SW 1271 (cell line): ENCODE measurements at regions not wholly inside any gene's neighbourhood (a gene's known extent, or its start where the extent isn't known, plus 50 kb on each side); places are given as distances from the start of the nearest gene placed in this dataset.

ENCODE experiments used
- DNase-seq, 2 experiments: peaks; one replicate each; lab custom pipeline; 2025; lab: John Stamatoyannopoulos, UW

DNA sequence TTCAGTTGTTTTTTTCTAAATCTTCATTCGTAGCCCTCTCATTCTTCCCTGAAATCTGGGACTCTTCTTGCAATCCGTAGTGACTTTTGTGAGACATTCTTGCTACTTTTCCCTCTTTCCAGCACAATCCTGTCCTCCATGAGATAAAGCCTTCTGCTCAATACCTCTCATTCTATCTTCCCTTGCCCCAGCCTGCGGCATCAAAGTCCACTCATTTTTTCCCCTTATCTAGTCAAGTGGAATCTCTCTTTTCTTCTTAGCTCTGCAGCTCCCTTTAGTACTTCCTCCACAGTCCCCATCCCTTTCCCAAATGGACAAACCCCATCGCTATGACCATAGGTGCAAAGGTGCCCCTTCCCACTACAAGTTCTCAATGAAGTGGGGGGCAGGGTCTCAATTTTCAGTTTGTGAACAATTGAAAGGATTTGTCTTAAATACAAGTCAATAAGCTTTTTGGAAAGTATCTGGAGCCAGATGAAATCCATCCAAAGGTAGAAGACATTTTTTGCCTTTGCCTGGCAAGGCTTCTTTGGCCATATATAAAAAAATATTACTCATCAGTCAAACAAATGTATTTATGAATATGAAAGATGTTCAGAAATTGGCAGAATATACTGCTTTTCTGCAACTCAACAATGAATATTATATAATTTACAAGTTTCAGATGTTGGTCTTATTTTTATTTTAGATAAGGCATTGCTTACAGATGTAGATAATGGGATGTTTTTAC is 179.4 kb downstream of the SNAPC1 start:
- DNase-seq, result no peak

DNA sequence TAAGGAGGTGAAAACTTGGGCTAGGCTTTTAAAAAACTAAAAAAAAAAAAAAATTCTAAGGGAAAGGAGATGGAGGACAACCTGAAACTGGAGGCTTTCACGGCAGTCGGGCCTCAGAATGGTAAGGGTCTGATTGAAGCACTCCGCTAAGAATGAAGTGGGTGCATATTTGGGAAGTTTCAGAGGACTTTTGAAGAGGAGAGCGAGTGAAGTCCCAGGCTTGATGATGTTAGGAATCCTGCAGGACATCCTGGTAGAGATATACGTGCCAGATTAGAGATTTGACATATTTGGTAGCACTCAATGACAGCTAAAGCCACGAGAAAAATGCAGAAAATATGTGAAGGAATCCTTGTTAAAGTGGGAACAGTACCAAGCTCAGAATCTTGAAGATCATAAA is 186.2 kb downstream of the SNAPC1 start:
- no peak for DNase-seq

DNA sequence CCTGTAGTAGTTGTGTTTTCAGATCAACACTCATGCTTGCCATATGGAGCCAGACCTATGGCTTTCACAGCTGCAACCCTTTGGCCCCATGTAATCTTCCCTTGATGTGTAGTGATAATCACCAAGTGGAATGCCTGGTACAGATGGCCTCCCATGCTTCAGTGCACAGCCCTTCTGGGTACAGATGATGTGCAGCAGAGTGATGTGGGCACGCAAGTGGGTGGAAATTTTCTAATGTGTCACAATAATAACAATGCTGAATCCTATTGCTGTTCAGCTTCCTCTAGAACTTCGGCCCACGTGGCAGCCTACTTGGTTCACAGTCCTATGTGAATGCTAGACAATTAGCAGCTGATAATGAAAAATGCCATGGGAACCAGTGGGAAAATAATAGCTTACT is 188.1 kb downstream of the SNAPC1 start:
- DNase-seq, result no peak

DNA sequence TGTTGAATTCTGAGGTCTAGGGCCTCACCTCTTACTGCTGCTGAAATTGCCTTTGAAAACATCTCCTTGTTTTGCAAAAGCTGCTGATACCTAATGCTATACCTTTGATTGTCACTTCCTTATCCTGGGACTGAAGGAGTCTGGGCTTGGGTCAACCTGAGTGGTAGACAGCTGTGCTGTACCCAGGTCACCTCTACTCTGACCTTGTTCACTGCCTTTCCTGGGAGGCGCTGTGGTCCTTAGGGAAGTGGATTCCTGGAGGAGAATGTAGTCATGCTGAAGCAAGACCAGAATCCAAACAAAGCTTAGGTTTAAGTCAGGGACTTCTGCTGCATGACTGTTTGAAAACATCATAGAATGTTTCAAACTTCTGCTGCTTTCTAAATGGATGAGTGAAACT is 191.4 kb downstream of the SNAPC1 start:
- DNase-seq, result no peak

DNA sequence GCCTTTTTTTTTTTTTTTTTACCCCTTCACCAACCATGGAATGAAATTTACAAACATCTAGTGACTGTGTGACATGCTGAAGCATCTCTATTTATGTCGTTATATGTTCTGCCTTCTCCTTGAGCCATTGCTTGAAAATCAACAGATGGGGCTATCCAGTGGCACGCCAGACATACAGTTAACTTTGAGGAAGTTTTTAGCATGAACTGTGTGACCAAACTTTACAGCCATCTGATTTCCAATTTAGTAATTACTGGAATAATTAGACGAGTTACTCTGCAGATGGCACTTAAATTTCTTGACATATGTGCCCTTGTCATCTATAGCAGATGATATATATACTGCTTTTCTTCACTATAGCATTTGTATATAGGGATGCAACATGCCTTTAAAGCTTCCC is 192.1 kb downstream of the SNAPC1 start:
- DNase-seq, result no peak

DNA sequence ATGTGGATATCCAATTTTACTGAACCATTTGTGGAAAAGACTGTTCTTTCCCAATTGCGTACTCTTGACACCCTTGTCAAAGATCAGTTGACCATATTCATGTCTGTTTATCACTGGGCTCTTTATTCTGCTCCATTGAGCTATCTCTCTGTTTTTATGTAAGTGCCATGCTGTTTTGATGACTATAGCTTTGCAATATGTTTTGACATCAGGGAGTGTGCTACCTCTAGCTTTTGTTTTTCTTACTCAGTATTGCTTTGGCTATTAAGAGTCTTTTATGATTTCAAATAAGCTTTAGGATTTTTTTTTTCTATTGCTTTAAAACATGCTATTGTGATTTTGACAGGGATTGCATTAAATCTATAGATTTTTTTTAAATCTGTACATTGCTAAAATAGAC is 194.3 kb downstream of the SNAPC1 start:
- DNase-seq, result no peak

DNA sequence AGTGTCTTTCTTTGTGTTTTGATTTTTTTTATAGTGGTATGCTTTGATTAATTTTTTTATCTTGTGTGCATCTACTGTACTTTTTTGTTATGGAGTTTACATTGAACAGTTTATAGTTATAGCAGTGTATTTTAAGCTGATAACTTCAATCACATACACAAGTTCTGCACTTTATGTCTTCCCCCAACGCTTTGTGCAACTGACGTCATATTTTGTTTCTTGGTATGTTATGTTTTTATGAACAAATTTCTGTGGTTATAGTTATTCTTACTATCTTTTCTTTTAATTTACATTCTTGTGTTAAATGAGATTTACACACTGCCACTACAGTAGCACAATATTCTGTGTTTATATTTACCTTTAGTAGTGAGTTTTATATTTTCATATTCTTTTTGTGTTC is 197.1 kb downstream of the SNAPC1 start:
- DNase-seq, result no peak

DNA sequence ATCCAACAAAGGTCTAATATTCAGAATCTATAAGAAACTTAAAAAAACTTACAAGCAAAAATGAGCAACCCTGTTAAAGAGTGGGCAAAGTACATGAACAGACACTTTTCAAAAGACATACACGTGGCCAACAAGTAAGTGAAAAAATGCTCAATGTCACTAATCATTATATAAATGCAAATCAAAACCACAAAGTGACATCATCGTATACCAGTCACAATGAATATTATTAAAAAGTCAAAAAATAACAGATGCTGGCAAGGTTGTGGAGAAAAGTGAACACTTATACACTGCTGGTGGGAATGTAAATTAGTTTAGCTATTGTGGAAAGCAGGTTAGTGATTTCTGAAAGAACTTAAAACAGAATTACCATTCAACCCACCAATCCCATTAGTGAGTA is 199.1 kb downstream of the SNAPC1 start:
- DNase-seq, result no peak

DNA sequence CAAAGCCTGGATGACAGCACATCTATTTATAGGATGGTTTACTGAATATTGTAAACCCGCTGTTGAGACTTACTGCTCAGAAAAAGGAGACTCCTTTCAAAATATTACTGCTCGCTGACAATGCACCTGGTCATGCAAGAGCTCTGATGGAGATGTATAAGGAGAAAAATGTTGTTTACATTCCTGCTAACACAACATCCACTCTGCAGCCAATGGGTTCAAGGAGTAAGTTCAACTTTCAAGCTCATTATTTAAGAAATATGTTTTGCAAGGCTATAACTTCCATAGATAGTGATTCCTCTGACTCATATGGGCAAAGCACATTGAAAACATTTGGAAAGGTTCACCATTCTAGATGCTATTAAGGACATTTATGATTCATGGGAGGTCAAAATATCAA is 201.7 kb downstream of the SNAPC1 start:
- DNase-seq, result no peak

DNA sequence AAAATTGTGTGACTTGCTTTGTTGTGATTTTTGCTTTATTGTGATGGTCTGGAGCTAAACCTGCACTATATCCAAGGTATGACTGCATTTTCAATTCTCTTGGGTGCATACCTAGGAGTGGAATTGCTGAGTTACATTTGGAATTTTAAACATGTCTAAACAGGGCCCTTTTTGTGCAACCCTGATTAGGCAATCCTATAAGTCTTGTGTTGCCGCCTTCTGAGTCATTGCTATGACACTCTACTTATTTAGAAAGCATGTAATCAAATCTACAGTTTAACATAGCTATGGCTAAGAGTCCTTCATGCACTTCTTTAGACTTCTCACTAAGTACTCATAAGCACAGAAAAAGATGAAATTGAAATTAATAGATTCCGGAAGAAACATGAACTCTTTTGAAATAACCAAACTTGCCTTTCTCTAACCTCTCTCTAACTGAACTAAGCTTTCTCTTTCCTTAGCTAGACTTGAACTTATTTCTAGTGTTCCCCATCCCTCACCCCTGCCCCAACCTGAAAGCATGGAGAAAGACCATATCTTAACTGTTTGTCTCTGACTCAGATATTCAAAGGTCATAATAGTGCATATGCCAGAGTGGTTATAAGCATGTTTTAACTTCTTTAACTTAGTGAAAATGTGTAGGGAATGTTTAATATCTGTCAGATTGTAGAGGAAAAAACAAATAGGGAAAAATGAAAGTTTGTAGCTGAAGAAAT is 203.0 kb downstream of the SNAPC1 start:
- peak in 1 of 2 experiments; percentile 48 for DNase-seq

DNA sequence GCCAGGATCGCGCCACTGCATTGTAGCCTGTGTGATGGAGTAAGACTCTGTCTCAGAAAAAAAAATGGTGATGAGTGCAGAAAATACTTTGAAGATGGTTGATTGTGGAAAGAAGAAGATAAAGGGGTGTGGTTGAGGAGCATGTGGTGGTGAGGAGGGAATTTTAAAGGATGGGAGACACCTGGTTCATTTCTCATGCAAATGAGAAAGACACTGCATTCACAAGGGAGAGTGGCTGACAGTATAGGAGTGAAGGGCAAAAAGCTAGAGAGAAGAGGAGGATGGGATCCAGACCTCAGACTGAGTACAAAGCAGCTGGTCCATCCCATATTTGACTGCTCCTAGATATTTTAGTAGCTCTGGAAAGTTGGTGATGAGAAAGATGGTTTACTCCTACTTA is 206.0 kb downstream of the SNAPC1 start:
- DNase-seq, result no peak

DNA sequence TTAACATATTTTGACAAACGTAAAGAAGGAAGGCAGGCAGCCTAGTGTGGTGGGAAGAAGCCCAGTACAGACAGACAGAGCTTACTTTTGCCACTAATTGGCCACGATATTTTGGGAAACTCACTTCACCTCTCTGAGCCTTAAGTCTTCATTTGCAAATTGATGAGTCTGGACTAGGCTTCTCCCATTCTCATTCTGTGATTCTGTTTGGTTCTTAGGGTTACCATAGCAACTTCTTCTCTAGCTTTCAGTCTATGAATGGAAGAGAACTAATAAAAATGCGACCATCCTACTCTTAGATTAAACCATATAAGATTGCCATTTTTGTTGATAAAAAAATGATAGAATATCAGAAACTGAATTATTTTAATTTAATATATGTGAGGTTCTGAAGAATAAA is 210.5 kb downstream of the SNAPC1 start:
- DNase-seq, result no peak

DNA sequence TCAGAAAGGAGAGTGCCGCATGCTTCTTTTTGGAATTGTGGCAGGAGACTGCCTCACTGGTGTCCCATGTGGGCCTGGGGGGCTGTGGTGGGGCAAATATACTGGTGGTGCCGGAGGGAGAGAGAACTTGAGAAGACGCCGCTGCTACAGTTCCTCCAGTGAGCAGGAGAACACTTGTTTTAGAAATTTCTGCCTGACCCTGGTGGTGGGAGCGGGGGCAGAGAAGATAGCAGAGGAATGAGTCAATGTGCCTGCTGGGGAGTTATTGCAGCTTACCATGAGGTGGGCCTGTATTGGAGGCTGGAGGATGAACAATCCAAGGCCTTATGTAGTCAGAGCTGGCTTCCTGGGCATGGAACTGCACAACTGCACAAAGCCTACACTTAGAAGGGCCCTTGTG is 211.8 kb downstream of the SNAPC1 start:
- no peak for DNase-seq

DNA sequence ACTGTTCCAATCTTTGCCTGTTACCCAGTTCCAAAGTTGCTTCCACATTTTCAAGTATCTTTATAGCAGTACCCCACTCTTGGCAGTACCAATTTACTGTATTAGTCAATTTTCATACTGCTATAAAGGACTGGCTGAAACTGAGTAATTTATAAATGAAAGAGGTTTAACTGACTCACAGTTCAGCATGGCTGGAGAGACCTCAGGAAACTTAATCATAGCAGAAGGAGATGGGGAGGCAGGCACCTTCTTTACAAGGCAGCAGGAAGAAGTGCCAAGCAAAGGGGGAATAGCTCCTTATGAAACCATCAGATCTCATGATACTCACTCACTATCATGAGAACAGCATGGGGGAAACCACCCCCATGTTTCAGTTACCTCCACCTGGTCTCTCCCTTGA is 215.0 kb downstream of the SNAPC1 start:
- DNase-seq, result no peak

DNA sequence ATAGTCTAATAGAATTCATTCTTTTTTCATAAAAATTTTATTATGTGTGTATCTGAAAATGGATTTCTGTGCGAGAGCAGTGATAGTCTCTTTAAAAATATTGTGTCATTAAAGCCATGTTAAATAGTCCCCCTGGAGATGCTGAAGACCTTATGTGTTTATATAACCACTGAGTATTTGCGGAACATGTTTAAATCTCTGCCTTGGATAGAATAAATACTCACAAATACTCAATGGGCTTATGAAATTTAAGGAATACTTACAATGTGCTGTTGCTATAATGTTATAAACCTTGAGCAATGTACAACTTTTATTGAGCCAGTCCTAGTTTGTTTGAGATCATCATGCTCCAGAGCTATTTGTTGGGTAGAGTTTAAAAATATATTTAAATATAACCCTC is 226.0 kb downstream of the SNAPC1 start:
- DNase-seq, result no peak

DNA sequence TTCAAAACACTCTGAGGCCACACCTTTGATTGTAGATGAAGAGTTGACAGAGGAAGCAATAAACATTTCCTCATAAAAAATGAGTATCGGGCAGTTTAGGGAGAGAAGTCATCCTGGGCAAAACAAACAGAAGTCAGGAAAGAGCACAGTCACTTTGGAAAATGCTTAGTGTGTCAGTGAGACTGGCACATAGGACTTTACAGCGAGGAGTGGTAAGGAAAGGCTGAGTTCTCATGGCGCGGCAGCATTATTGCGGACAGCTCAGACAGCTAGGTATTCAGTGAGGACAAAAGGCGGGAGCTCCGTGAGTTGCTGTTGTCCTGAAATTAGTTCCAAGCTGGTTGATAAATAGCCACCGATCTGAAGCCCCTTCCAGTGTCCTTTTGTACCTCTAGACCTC is 229.9 kb downstream of the SNAPC1 start:
- DNase-seq, result no peak

DNA sequence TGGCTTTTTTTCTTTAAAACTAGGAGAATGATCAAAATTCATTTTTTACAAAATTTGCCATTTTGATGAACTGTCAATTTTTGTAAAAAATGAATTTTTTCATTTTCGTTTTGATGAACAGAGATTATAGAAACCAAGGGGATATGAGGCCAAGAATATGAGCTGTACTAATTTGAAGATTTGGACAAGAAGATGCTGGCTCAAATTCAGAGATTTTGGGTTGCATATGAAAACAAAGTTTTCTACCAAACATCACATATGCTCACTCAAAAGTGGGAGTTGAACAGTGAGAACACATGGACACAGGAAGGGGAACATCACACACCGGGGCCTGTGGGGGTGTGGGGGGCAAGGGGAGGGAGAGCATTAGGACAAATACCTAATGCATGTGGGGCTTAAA is 230.7 kb downstream of the SNAPC1 start:
- no peak for DNase-seq

DNA sequence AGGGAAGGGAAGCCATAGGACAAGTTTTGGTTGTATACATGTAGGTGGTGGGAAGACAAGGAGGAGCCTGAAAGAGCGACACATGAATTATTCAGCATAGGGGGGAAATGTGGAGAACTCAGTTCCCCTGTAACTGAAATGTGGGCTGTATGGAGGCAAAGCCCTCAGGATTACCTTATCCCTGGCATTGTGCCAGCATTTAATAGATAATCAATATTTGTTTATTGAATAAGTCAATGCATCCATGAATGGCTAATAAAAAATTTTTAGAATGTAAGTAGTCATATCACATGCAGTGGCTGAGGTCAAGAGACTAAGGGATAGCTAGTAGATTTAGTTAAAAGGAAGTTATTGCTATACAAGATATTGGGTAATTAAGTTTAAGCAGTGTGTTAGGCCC is 232.4 kb downstream of the SNAPC1 start:
- no peak for DNase-seq

DNA sequence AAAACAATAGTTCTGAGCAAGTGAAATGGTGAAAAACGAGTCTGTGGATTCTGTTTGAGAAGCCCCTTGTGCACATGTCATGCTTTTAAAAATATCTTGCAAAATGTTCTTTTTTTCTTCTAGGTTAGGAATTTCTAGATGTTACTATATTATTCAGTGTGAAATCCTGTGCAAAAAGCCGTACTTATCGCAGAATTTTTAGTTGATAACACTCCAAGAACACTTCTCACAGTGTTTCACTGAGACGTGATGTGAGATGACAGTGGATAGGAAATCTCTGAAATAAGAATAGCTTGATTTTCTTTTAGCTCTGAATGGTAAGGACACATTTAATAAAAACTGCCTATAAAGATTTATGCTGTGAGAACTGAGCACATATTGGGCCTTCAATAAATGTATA is 234.5 kb downstream of the SNAPC1 start:
- no peak for DNase-seq

DNA sequence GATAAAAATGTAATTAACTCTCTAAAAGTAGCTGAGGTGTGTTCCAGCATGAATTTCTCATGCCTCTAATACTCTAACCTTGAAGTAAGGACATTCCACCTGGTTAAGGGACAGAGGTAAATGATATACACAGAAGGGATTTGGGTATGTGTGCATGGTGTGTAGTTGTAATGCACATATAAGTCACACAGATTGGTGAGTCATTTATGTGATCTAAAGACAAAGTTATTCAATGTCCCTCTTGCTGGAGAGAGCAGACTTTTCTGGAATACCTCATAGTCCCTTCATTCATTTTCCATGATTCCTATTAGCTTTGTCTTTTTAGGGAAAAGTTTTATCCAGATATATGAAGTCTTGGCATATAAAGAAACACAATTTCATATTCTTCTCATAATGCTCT is 234.9 kb downstream of the SNAPC1 start:
- no peak for DNase-seq

DNA sequence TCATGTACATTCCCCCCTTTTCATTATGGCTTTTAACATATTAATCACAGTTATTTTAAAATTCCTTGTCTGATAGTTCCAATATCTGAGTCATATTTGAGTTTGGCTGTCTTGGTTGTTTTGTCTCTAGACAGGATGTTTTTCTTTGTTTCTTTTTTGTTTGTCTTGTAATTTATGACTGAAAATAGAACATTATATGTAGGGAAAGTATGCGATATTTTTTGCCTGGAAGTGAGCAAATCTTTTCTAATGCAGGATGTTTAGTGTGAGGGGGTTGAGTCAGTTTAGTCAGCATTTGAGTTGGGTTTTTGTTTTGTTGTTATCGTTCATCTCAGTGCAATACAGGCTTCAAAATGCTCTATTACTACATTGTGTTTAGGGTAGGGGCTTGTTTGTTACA is 239.7 kb downstream of the SNAPC1 start:
- DNase-seq, result no peak

DNA sequence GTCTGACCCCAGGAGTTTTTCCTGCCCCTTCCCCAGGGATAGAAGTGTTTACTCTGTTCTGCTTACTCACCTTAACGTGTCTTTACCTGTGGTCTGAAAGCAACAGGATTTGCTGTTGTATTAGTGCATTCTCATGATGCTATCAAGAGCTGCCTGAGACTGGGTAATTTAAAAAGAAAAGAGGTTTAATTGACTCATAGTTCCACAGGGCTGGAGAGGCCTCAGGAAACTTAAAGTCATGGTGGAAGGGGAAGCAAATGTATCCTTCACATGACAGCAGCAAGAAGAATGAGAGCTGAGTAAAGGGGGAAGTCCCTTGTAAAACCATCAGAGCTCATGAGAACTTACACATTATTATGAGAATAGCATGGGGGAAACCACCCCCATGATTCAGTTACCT is 240.4 kb downstream of the SNAPC1 start:
- no peak for DNase-seq

DNA sequence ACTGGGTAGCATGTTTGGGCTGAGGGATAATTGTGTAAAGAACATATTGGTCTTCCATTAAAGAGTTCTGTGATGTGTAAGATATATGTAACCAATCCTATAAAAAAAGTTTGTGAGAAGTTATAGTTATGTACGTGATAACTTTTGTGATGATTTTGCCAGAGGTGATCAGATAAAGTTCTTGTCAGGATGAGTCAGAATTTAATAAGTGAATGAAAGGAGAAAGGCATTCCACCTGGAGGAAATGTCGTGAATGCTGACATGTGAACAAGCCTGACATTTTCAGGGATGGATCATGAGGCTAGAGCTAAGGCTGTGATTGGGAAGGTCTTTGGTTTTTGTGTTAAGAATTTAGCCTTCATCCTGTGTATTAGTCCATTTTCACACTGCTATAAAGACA is 241.5 kb downstream of the SNAPC1 start:
- no peak for DNase-seq

DNA sequence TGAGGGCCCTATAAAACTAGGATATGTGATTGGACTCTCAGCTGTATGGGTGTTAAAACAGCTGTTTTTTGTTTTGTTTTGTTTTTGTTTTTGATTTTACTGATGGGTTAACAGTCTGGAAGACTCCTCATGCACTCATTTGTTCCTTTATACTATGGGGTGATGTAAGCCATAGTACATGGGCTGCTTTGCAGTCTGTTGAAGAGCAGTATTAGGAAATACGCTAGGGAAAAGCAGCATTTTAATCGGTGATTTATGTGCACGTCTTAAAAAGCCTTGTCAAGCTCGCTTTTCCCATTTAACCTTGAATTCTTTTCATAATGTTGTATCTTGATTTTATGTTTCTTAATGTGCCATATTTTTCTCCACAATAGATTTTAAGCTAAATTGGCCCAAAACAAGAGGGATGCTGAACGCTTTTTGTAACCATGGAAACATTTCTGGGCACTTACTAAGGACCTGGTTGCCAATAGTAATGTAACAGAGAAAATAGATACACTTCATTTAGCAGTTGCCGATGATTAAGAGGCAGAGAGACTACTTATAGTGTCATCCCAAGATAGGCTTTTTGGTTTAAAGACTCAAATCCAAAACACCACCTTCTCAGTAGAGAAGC is 244.0 kb downstream of the SNAPC1 start:
- DNase-seq, result no peak
